ENCODE measurements at regions not wholly inside any gene's neighbourhood (a gene's known extent, or its start where the extent isn't known, plus 50 kb on each side); places are given as distances from the start of the nearest gene placed in this dataset.
"Not testable (repeated sequence)": the region's sequence is repeated elsewhere in the genome, so short reads cannot be mapped to it uniquely, and the experiment has no call there.

GRCh38 chr21:20215959-20216358 lies 782.2 kb upstream of the NCAM2 start:
- DNase-seq (ENCODE audit: low spot score), result no peak
- TF ChIP-seq CTCF (IDR thresholded peaks at IDR 0.05; ENCODE audit: borderline replicate concordance, control extremely low read depth, extremely low read depth, insufficient read depth, missing control alignments), result no peak
- in situ Hi-C loops (cut with MboI; ENCODE audit: low sequenced_read_pairs, unreplicated experiment), result no loop called here

- in situ Hi-C loops (cut with MboI; ENCODE audit: low sequenced_read_pairs, unreplicated experiment), result no loop called here
- DNase-seq (ENCODE audit: low spot score), result no peak
- no peak for TF ChIP-seq CTCF (IDR thresholded peaks at IDR 0.05; ENCODE audit: borderline replicate concordance, control extremely low read depth, extremely low read depth, insufficient read depth, missing control alignments)
These were observed 777.6 kb upstream of the NCAM2 start for GRCh38 chr21:20220586-20220985.

GRCh38 chr21:20221981-20222380 lies 776.2 kb upstream of the NCAM2 start:
- DNase-seq (ENCODE audit: low spot score); in situ Hi-C loops (cut with MboI; ENCODE audit: low sequenced_read_pairs, unreplicated experiment): not testable (repeated sequence)

- in situ Hi-C loops (cut with MboI; ENCODE audit: low sequenced_read_pairs, unreplicated experiment); DNase-seq (ENCODE audit: low spot score): not testable (repeated sequence)
These were observed 761.6 kb upstream of the NCAM2 start for GRCh38 chr21:20236649-20237048.

- in situ Hi-C loops (cut with MboI; ENCODE audit: low sequenced_read_pairs, unreplicated experiment), result no loop called here
- DNase-seq (ENCODE audit: low spot score), result no peak
- TF ChIP-seq CTCF (IDR thresholded peaks at IDR 0.05; ENCODE audit: borderline replicate concordance, control extremely low read depth, extremely low read depth, insufficient read depth, missing control alignments), result no peak
These were observed 748.8 kb upstream of the NCAM2 start for GRCh38 chr21:20249401-20249800.

- in situ Hi-C loops (cut with MboI; ENCODE audit: low sequenced_read_pairs, unreplicated experiment), result no loop called here
- TF ChIP-seq CTCF (IDR thresholded peaks at IDR 0.05; ENCODE audit: borderline replicate concordance, control extremely low read depth, extremely low read depth, insufficient read depth, missing control alignments), result no peak
These were observed 747.9 kb upstream of the NCAM2 start for GRCh38 chr21:20250337-20250736.

GRCh38 chr21:20253261-20253660 lies 744.9 kb upstream of the NCAM2 start:
- DNase-seq (ENCODE audit: low spot score), result no peak
- in situ Hi-C loops (cut with MboI; ENCODE audit: low sequenced_read_pairs, unreplicated experiment), result no loop called here
- no peak for TF ChIP-seq CTCF (IDR thresholded peaks at IDR 0.05; ENCODE audit: borderline replicate concordance, control extremely low read depth, extremely low read depth, insufficient read depth, missing control alignments)

More at GRCh38 chr21:20250337-20250736, 747.9 kb upstream of the NCAM2 start:
- no peak for DNase-seq (ENCODE audit: low spot score)

- DNase-seq (ENCODE audit: low spot score), result no peak
- in situ Hi-C loops (cut with MboI; ENCODE audit: low sequenced_read_pairs, unreplicated experiment), result no loop called here
- TF ChIP-seq CTCF (IDR thresholded peaks at IDR 0.05; ENCODE audit: borderline replicate concordance, control extremely low read depth, extremely low read depth, insufficient read depth, missing control alignments), result no peak
These were observed 743.2 kb upstream of the NCAM2 start for GRCh38 chr21:20254964-20255363.
